HEK293 (cell line): ENCODE measurements at regions not wholly inside any gene's neighbourhood (a gene's known extent, or its start where the extent isn't known, plus 50 kb on each side); places are given as distances from the start of the nearest gene placed in this dataset.

Experiments
- CTCF ChIA-PET: fragments of 350-600 bp; formaldehyde crosslinking; extraction: SDS; loops from one replicate; lab custom pipeline; 2021; ENCODE audit warnings: antibody characterized with exemption; lab: Yijun Ruan, JAX
- POLR2A ChIA-PET: fragments of 300-600 bp; formaldehyde crosslinking; extraction: SDS; loops from one replicate; lab custom pipeline; 2020; ENCODE audit warnings: antibody characterized with exemption, inconsistent platforms; lab: Yijun Ruan, JAX
- H3K27ac ChIP-seq: fragments of 200-500 bp; sonication (Bioruptor generic); 2 replicates; pipeline ENCODE4 v1.5.1; 2014; ENCODE audit warnings: low read depth, low read length, control low read depth, inconsistent platforms; ENCODE audit errors: extremely low read depth
- H3K36me3 ChIP-seq, 2 experiments: fragments of 200-500 bp in 1 of 2; sonication (Bioruptor generic) in 1 of 2; 1 replicate in 1 of 2; 2 replicates in 1 of 2; pipeline ENCODE4 v1.5.1; 2014 to 2017; ENCODE audit warnings: inconsistent platforms in 2 of 2, low read length in 2 of 2; ENCODE audit not compliant: control insufficient read depth in 2 of 2, insufficient read depth in 1 of 2
- H3K4me1 ChIP-seq: fragments of 200-500 bp; sonication (Bioruptor generic); 2 replicates; pipeline ENCODE4 v1.5.1; 2014; ENCODE audit warnings: mild to moderate bottlenecking, low read length, inconsistent platforms; ENCODE audit not compliant: control insufficient read depth, insufficient read depth
- H3K4me3 ChIP-seq: 2 replicates; pipeline ENCODE4 v1.5.1; 2011; ENCODE audit warnings: low read depth, mild to moderate bottlenecking, control low read depth, low read length, moderate library complexity
- H3K9me3 ChIP-seq: fragments of 200-500 bp; sonication (Bioruptor generic); 2 replicates; pipeline ENCODE4 v1.5.1; 2014; ENCODE audit warnings: low read depth, low read length, inconsistent platforms; ENCODE audit not compliant: control insufficient read depth, insufficient read depth
- GLI4 ChIP-seq: fragments of 450-650 bp; formaldehyde crosslinking; IDR thresholded peaks from 2 replicates; pipeline ENCODE4 v1.5.1; 2016; ENCODE audit warnings: missing biosample characterization, missing genetic modification characterization
- KLF1 ChIP-seq: fragments of 450-650 bp; formaldehyde crosslinking; IDR thresholded peaks from 2 replicates; pipeline ENCODE4 v1.5.1; 2016; ENCODE audit warnings: missing biosample characterization, missing genetic modification characterization
- MEIS1 ChIP-seq: sonication (generic); formaldehyde crosslinking; IDR thresholded peaks from 2 replicates; pipeline ENCODE4 v1.8.1; 2022; ENCODE audit warnings: missing genetic modification reagents, mild to moderate bottlenecking, borderline replicate concordance
- PRDM6 ChIP-seq: fragments of 450-650 bp; formaldehyde crosslinking; IDR thresholded peaks from 2 replicates; pipeline ENCODE4 v1.5.1; 2017; ENCODE audit warnings: missing biosample characterization, missing genetic modification characterization
- SALL2 ChIP-seq: fragments of 450-650 bp; formaldehyde crosslinking; IDR thresholded peaks from 2 replicates; pipeline ENCODE4 v1.5.0; 2017; ENCODE audit warnings: missing biosample characterization, mild to moderate bottlenecking, missing genetic modification characterization, borderline replicate concordance
- WT1 ChIP-seq: fragments of 450-650 bp; formaldehyde crosslinking; IDR thresholded peaks from 2 replicates; pipeline ENCODE4 v1.5.1; 2016; ENCODE audit warnings: missing biosample characterization, missing genetic modification characterization
- ZBTB17 ChIP-seq: fragments of 450-650 bp; formaldehyde crosslinking; IDR thresholded peaks from 2 replicates; pipeline ENCODE4 v1.5.1; 2016; ENCODE audit warnings: missing biosample characterization, missing genetic modification characterization
- ZBTB48 ChIP-seq: fragments of 450-650 bp; formaldehyde crosslinking; IDR thresholded peaks from 2 replicates; pipeline ENCODE4 v1.5.1; 2016; ENCODE audit warnings: missing biosample characterization, missing genetic modification characterization
- ZEB2 ChIP-seq: fragments of 450-650 bp; formaldehyde crosslinking; IDR thresholded peaks from 2 replicates; pipeline ENCODE4 v1.5.1; 2016; ENCODE audit warnings: missing biosample characterization, missing genetic modification characterization
- ZFP3 ChIP-seq: fragments of 450-650 bp; formaldehyde crosslinking; IDR thresholded peaks from 2 replicates; pipeline ENCODE4 v1.5.1; 2016; ENCODE audit warnings: low read depth, missing biosample characterization, missing genetic modification characterization
- ZNF138 ChIP-seq: fragments of 450-650 bp; formaldehyde crosslinking; IDR thresholded peaks from 2 replicates; pipeline ENCODE4 v1.5.1; 2016; ENCODE audit warnings: missing biosample characterization, missing genetic modification characterization, borderline replicate concordance
- ZNF148 ChIP-seq: fragments of 450-650 bp; formaldehyde crosslinking; IDR thresholded peaks from 2 replicates; pipeline ENCODE4 v1.5.0; 2017; ENCODE audit warnings: missing biosample characterization, missing genetic modification characterization, borderline replicate concordance
- ZNF2 ChIP-seq: fragments of 450-650 bp; formaldehyde crosslinking; IDR thresholded peaks from 2 replicates; pipeline ENCODE4 v1.5.1; 2016; ENCODE audit warnings: missing biosample characterization, missing genetic modification characterization
- ZNF239 ChIP-seq: fragments of 450-650 bp; formaldehyde crosslinking; IDR thresholded peaks from 2 replicates; pipeline ENCODE4 v1.5.1; 2016; ENCODE audit warnings: missing biosample characterization, missing genetic modification characterization
- ZNF48 ChIP-seq: fragments of 450-650 bp; formaldehyde crosslinking; IDR thresholded peaks from 2 replicates; pipeline ENCODE4 v1.5.1; 2016; ENCODE audit warnings: missing biosample characterization, missing genetic modification characterization
- ZNF555 ChIP-seq: fragments of 450-650 bp; formaldehyde crosslinking; conservative IDR thresholded peaks from 2 replicates; pipeline ENCODE4 v1.5.1; 2017; ENCODE audit warnings: missing biosample characterization, mild to moderate bottlenecking, missing genetic modification characterization, inconsistent platforms
- ZNF664 ChIP-seq: fragments of 450-650 bp; formaldehyde crosslinking; IDR thresholded peaks from 2 replicates; pipeline ENCODE4 v1.5.1; 2016; ENCODE audit warnings: missing biosample characterization, missing genetic modification characterization
- TF ChIP-seq, protein P1 (sequence below): fragments of 450-650 bp; formaldehyde crosslinking; conservative IDR thresholded peaks from 2 replicates; pipeline ENCODE4 v1.5.1; 2016; ENCODE audit warnings: low read depth, missing biosample characterization, missing genetic modification characterization

GRCh38 chr15:46146915-46147314, 512.1 kb downstream of the SQOR start:
- ChIA-PET CTCF (no interaction called here), POLR2A (no interaction called here)
- H3K27ac ChIP-seq = no peak overlapping the region
- no peaks in the 10 kb centered on the region for H3K4me1 ChIP-seq
- H3K36me3 ChIP-seq = no peaks in the 10 kb centered on the region
- TF ChIP-seq ZEB2 (tag by site-specific recombination) = no peak
- TF ChIP-seq MEIS1 (CRISPR knock-in tag) = no peak
- TF ChIP-seq, all 188 proteins: peak for 0
- Histone ChIP-seq H3K4me3 (no peak overlapping the region), H3K9me3 (no peaks in the 10 kb centered on the region)

- POLR2A ChIA-PET = no interaction called here
- Histone ChIP-seq H3K27ac (no peak overlapping the region), H3K36me3 (no peaks in the 10 kb centered on the region), H3K4me3 (no peak overlapping the region), H3K4me1 (no peaks in the 10 kb centered on the region), H3K9me3 (no peaks in the 10 kb centered on the region)
- CTCF ChIA-PET = no interaction called here
- TF ChIP-seq ZNF138 (tag by site-specific recombination) = no peak
- TF ChIP-seq ZNF148 (tag by site-specific recombination) = no peak
- no peak for TF ChIP-seq ZFP3
- TF ChIP-seq ZNF664 = no peak
- TF ChIP-seq ZNF239 = no peak
- TF ChIP-seq PRDM6 (tag by site-specific recombination) = no peak
These were observed 517.0 kb downstream of the SQOR start for GRCh38 chr15:46151786-46152185.

DNA sequence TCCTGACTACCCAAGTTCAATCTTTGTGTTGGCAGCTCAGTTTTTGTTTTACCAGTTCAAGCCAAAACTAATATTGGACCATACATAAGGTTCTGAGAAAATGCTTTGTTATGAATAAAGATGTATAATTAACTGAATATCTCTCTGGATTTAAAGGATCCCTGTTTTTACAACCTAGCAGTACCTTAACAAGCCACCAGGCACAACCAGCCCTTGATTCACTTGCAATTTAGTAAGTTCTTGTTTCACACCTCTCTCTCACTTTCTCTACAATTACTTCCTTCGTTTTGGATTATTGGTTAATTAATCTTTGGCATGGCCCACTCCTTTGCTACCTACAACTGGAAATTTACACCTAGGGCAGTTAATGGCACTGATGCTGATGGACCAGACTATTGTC, 531.9 kb downstream of the SQOR start:
- Histone ChIP-seq H3K36me3 (no peaks in the 10 kb centered on the region), H3K4me3 (no peak overlapping the region), H3K9me3 (no peaks in the 10 kb centered on the region), H3K27ac (no peak overlapping the region), H3K4me1 (no peaks in the 10 kb centered on the region)
- POLR2A ChIA-PET = no interaction called here
- CTCF ChIA-PET = no interaction called here
- TF ChIP-seq, protein P1, sequence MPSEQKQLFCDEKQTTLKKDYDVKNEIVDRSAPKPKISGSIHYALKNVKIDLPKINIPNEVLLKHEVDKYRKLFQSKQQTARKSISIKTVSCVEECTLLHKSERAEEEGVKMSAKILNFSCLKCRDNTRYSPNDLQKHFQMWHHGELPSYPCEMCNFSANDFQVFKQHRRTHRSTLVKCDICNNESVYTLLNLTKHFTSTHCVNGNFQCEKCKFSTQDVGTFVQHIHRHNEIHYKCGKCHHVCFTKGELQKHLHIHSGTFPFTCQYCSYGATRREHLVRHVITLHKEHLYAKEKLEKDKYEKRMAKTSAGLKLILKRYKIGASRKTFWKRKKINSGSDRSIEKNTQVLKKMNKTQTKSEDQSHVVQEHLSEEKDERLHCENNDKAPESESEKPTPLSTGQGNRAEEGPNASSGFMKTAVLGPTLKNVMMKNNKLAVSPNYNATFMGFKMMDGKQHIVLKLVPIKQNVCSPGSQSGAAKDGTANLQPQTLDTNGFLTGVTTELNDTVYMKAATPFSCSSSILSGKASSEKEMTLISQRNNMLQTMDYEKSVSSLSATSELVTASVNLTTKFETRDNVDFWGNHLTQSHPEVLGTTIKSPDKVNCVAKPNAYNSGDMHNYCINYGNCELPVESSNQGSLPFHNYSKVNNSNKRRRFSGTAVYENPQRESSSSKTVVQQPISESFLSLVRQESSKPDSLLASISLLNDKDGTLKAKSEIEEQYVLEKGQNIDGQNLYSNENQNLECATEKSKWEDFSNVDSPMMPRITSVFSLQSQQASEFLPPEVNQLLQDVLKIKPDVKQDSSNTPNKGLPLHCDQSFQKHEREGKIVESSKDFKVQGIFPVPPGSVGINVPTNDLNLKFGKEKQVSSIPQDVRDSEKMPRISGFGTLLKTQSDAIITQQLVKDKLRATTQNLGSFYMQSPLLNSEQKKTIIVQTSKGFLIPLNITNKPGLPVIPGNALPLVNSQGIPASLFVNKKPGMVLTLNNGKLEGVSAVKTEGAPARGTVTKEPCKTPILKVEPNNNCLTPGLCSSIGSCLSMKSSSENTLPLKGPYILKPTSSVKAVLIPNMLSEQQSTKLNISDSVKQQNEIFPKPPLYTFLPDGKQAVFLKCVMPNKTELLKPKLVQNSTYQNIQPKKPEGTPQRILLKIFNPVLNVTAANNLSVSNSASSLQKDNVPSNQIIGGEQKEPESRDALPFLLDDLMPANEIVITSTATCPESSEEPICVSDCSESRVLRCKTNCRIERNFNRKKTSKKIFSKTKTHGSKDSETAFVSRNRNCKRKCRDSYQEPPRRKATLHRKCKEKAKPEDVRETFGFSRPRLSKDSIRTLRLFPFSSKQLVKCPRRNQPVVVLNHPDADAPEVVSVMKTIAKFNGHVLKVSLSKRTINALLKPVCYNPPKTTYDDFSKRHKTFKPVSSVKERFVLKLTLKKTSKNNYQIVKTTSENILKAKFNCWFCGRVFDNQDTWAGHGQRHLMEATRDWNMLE (tag by site-specific recombination) = no peak
- no peak for TF ChIP-seq WT1 (tag by site-specific recombination)
- no peak for TF ChIP-seq ZNF48
- TF ChIP-seq KLF1 = no peak
- no peak for TF ChIP-seq ZBTB48 (tag by site-specific recombination)
- no peak for TF ChIP-seq PRDM6 (tag by site-specific recombination)
- TF ChIP-seq ZBTB17 (tag by site-specific recombination) = no peak
- no peak for TF ChIP-seq GLI4 (tag by site-specific recombination)
- TF ChIP-seq SALL2 (tag by site-specific recombination) = no peak
- TF ChIP-seq ZNF2 (tag by site-specific recombination) = no peak
- TF ChIP-seq ZNF555 (tag by site-specific recombination) = no peak
